Adrenal gland (tissue), 9 donors: ENCODE measurements at regions not wholly inside any gene's neighbourhood (a gene's known extent, or its start where the extent isn't known, plus 50 kb on each side); places are given as distances from the start of the nearest gene placed in this dataset.
A peak's percentile ranks its signal among the peaks of the same experiment; 100 is the strongest.

Source experiments
- DNase-seq, 7 donors: peaks; one replicate each; pipeline ENCODE4 v3.0.0-alpha.2; 2019 to 2020
- H3K27ac ChIP-seq, 5 donors: fragments of 200-600 bp; sonication (generic) in 4 of 5; 1 replicate in 3 of 5; 2 replicates in 2 of 5; pipeline versions ENCODE4 v1.5.1 to v1.8.0; 2016 to 2020; ENCODE audit warnings: mild to moderate bottlenecking in 1 of 5
- H3K27me3 ChIP-seq: fragments of 200-600 bp; 2 replicates; pipeline ENCODE4 v1.8.0; 2021
- H3K36me3 ChIP-seq, 2 donors: fragments of 200-600 bp; replicated peaks in 1 of 2; 1 replicate in 1 of 2; 2 replicates in 1 of 2; pipeline versions ENCODE4 v1.5.1 to v1.8.0; 2018 to 2022
- H3K4me1 ChIP-seq, 2 donors: fragments of 200-600 bp; replicated peaks in 1 of 2; 1 replicate in 1 of 2; 2 replicates in 1 of 2; pipeline versions ENCODE4 v1.5.1 to v1.8.0; 2018 to 2021
- H3K4me3 ChIP-seq, 4 donors: fragments of 200-600 bp; sonication (generic) in 3 of 4; one replicate each; pipeline ENCODE4 v1.5.1; 2016 to 2018
- H3K9me3 ChIP-seq, 3 donors: fragments of 200-600 bp; sonication (generic) in 1 of 3; replicated peaks in 1 of 3; 1 replicate in 2 of 3; 2 replicates in 1 of 3; pipeline versions ENCODE4 v1.5.1 to v1.8.0; 2016 to 2021
- POLR2A ChIP-seq, 2 donors: fragments of 450-650 bp; IDR thresholded peaks; one replicate each; pipeline ENCODE4 v1.6.1; 2017; ENCODE audit warnings: antibody characterized with exemption in 2 of 2, mild to moderate bottlenecking in 2 of 2, moderate library complexity in 1 of 2
- WGBS, 4 donors: extraction: QIAGEN DNeasy Blood & Tissue Kit in 2 of 4; methylation state at CpG; one replicate each; pipeline versions ENCODE4 v1.1.5 to v1.1.7; 2013 to 2017; 5-methylcytosine and 5-hydroxymethylcytosine counted together
- intact Hi-C, 2 donors: fragments of 100-400 bp; cut with DNase I; formaldehyde crosslinking; loops; one replicate each; pipeline versions ENCODE4 v1.14.1 to v1.15.0; 2022 to 2023
- TF ChIP-seq, protein P1 (sequence below), 6 experiments: fragments of 450-650 bp in 4 of 6; fragments of 200-600 bp in 2 of 6; sonication (generic) in 1 of 6; IDR thresholded peaks; 1 replicate in 5 of 6; 2 replicates in 1 of 6; pipeline versions ENCODE4 v1.5.1 to v1.8.0; 2016 to 2021; ENCODE audit warnings: antibody characterized with exemption in 6 of 6, mild to moderate bottlenecking in 2 of 6, moderate library complexity in 1 of 6
- donor health status: healthy with polysubstance abuse.
- donor health status: Bipolar disorder and iron deficiency.
- donor health status: DM: yes; HTN: yes; CAD: no.
- donor health status: DM: no; HTN: no; CAD: no.
- donor health status: DM: no; HTN: no; CAD: no.

DNA sequence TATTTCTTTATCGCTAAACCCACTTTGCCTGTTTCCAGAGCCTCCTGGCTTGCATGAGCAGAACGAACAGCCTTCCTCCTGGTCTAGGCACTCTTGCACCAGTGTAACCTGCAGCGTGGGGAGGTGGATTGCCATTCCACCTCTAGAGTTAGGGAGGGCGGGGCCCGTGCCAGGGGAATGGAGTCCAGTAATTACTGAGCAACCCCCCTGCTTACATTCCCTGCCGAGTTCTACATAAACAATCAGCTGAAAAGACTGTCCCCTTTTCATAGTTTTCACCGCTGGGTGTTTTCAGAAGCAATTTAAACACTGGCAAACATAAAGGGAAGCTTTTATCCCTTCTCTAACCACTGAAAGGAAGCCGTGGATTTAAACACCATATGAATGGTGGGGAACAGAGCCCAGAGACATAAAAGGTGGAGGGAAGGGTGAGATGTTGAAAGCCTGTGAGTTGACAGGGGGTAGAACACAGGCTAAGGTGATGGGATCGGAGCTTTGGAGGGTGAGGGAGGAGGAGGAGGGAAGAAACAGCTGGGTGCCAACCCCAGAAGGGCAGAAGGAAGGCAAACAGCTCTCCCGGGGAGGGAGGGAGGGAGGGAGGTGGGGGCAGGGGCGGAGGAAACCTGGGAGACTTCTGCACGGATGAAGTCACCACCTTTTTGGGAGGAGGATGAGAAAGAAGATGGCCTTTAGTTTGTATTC is 68.0 kb upstream of the WDR26 start:
- no peaks in the 10 kb centered on the region for H3K36me3 ChIP-seq
- H3K4me3 ChIP-seq = no peak overlapping the region
- 67 to 71% (median 68%) methylated on average over 12 of the region's 12 CpGs for WGBS, 4 donors
- peak in 1 of 7 donors; percentile 68 for DNase-seq
- no peaks in the 10 kb centered on the region for H3K9me3 ChIP-seq
- TF ChIP-seq POLR2A (IDR thresholded peaks at IDR 0.05) = no peak
- TF ChIP-seq, protein P1, sequence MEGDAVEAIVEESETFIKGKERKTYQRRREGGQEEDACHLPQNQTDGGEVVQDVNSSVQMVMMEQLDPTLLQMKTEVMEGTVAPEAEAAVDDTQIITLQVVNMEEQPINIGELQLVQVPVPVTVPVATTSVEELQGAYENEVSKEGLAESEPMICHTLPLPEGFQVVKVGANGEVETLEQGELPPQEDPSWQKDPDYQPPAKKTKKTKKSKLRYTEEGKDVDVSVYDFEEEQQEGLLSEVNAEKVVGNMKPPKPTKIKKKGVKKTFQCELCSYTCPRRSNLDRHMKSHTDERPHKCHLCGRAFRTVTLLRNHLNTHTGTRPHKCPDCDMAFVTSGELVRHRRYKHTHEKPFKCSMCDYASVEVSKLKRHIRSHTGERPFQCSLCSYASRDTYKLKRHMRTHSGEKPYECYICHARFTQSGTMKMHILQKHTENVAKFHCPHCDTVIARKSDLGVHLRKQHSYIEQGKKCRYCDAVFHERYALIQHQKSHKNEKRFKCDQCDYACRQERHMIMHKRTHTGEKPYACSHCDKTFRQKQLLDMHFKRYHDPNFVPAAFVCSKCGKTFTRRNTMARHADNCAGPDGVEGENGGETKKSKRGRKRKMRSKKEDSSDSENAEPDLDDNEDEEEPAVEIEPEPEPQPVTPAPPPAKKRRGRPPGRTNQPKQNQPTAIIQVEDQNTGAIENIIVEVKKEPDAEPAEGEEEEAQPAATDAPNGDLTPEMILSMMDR (IDR thresholded peaks at IDR 0.05) = no peak
- no peaks in the 10 kb centered on the region for H3K27me3 ChIP-seq
- peaks cover 21 to 40% of the 10 kb centered on the region in 2 donors for H3K4me1 ChIP-seq
- peak overlapping the region in 4 of 5 donors; percentile 42 to 73 (median 58) for H3K27ac ChIP-seq
- intact Hi-C loops = no loop called here

DNA sequence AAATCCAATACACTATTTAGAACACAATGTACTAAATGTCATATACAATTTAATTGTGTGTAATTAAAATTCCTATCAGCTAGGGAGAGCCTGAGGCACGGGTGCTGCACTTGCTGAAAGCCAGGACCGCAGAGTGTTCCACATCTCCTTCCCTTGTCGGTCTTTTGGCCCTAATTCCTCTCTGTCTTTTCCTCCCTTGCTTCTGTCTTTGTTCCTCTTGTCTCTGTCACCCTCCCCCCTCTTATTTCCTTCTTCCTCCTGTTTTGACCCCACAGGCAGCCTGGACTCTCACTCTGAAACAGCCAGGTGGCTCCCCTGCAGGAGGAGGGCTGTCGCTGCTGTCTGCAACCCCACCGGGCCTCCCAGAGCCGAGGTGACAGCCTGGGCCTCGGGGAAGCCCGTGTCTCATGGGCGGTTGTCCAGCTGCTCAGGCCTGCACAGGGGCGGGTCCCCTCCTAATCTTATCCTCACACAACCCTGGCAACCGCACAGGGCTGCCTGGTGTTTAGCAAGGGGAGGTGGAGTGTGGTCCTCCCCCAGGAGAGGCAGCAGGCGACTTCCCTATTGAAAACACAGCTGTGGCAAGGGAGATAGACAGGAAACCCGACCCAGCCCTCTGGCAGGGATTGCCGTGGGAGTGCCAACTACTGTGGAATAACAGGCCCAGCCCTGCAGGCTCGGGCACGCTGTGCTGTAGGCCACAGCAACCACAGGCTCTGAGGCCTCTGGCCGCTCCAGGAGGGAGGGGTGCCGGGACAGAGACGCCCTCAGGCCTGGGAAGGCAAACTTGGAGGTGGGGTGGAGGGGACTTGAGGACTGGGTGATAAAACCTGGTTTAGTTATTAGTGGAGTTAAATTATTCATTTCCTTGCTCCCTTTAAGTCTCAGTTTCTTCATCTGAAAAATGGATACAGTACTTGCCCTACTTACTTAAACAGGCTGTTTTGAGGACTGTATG is 68.8 kb upstream of the WDR26 start:
- TF ChIP-seq, protein P1 (IDR thresholded peaks at IDR 0.05) = peak in 3 of 6 experiments; percentile 11 to 44 (median 14)
- TF ChIP-seq POLR2A (IDR thresholded peaks at IDR 0.05) = peak in 1 of 2 donors; percentile 21
- H3K9me3 ChIP-seq = no peaks in the 10 kb centered on the region
- intact Hi-C loops = no loop called here
- H3K4me3 ChIP-seq = no peak overlapping the region
- H3K4me1 ChIP-seq = peaks cover 14 to 31% of the 10 kb centered on the region in 2 donors
- H3K36me3 ChIP-seq = no peaks in the 10 kb centered on the region
- no peaks in the 10 kb centered on the region for H3K27me3 ChIP-seq
- peak; percentile 60 to 94 (median 85) for DNase-seq
- WGBS, 4 donors = 24 to 40% (median 33%) methylated on average over 7 to 19 of the region's 19 CpGs
- H3K27ac ChIP-seq = peak overlapping the region in 4 of 5 donors; percentile 42 to 73 (median 58)

DNA sequence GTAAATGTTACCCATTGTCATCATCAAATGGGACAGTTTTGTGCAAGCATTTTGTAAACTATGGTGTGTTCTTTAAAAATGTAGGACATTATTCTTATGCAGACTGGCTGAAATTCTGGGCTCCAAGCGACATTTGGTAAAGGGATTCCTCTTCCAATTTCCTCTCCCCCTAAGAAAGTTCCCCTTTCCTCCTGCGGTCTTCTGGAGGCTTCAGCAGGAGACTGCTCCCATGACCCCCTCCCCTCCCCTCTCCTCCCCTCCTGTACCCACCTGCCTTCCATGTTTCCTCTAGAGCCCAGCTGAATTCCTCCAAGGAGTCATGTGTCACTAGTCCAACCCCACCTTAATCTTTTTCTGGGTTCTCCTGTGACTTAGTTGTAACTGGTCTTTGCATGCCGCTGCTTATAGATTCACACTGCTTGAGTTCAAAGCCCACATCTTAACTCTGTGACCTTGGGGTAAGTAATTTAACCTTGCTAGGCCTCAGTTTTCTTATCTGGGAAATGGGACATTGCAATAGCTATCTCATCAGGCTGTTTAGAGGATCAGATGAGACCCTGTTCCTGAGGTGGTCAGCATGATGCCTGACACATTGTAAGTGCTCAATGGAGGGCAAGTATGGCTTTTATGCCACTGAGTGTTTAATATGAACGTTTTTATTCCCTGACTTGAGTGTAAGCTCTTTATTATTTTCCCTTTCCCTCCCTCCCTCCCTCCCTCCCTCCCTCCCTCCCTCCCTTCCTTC is 69.9 kb upstream of the WDR26 start:
- Histone ChIP-seq H3K36me3 (no peaks in the 10 kb centered on the region), H3K27ac (peak overlapping the region in 2 of 5 donors; percentile 69 to 73), H3K9me3 (no peaks in the 10 kb centered on the region), H3K4me1 (peaks cover 10 to 21% of the 10 kb centered on the region in 2 donors), H3K27me3 (no peaks in the 10 kb centered on the region), H3K4me3 (no peak overlapping the region)
- WGBS, 4 donors = 68 to 83% (median 76%) methylated on average over 4 of the region's 4 CpGs
- no peak for DNase-seq
- no peak for TF ChIP-seq POLR2A (IDR thresholded peaks at IDR 0.05)
- TF ChIP-seq, protein P1 (IDR thresholded peaks at IDR 0.05) = no peak
- intact Hi-C loops = no loop called here
